Muscle layer of duodenum (tissue), 2 donors: ENCODE measurements at regions not wholly inside any gene's neighbourhood (a gene's known extent, or its start where the extent isn't known, plus 50 kb on each side); places are given as distances from the start of the nearest gene placed in this dataset.
"Not testable (repeated sequence)": the region's sequence is repeated elsewhere in the genome, so short reads cannot be mapped to it uniquely, and the experiment has no call there.

Source experiments
- H3K27ac ChIP-seq: one replicate; pipeline ENCODE4 v1.7.0; 2013; ENCODE audit warnings: mild to moderate bottlenecking, low read length
- H3K27me3 ChIP-seq: one replicate; pipeline ENCODE4 v1.7.0; 2013; ENCODE audit warnings: low read depth, mild to moderate bottlenecking, control low read depth, low read length
- H3K36me3 ChIP-seq, 2 donors: one replicate each; pipeline ENCODE4 v1.7.0; 2013; ENCODE audit warnings: low read length in 2 of 2, control low read depth in 1 of 2, mild to moderate bottlenecking in 1 of 2; ENCODE audit not compliant: insufficient read depth in 2 of 2, control insufficient read depth in 1 of 2
- H3K4me1 ChIP-seq, 2 donors: one replicate each; pipeline ENCODE4 v1.7.0; 2013; ENCODE audit warnings: low read length in 2 of 2, mild to moderate bottlenecking in 2 of 2, control low read depth in 1 of 2, moderate library complexity in 1 of 2; ENCODE audit not compliant: insufficient read depth in 2 of 2, control insufficient read depth in 1 of 2
- H3K4me3 ChIP-seq, 2 donors: one replicate each; pipeline ENCODE4 v1.7.0; 2013; ENCODE audit warnings: low read length in 2 of 2, low read depth in 1 of 2, mild to moderate bottlenecking in 1 of 2
- H3K9me3 ChIP-seq, 2 donors: one replicate each; pipeline ENCODE4 v1.7.0; 2013; ENCODE audit warnings: low read length in 2 of 2, control low read depth in 1 of 2, mild to moderate bottlenecking in 1 of 2; ENCODE audit not compliant: control insufficient read depth in 1 of 2
- donor health status: healthy.

- Histone ChIP-seq H3K27me3 (no peaks in the 10 kb centered on the region), H3K27ac (no peak overlapping the region), H3K9me3 (no peaks in the 10 kb centered on the region), H3K4me1 (no peaks in the 10 kb centered on the region), H3K4me3 (no peak overlapping the region), H3K36me3 (no peaks in the 10 kb centered on the region)
Measured at GRCh38 chr5:62183727-62184126, 122.3 kb upstream of the KIF2A start.

- Histone ChIP-seq H3K4me3 (no peak overlapping the region), H3K4me1 (no peaks in the 10 kb centered on the region), H3K9me3 (no peaks in the 10 kb centered on the region), H3K27ac (no peak overlapping the region), H3K36me3 (no peaks in the 10 kb centered on the region), H3K27me3 (no peaks in the 10 kb centered on the region)
Measured at GRCh38 chr5:62184444-62184843, 121.6 kb upstream of the KIF2A start.

GRCh38 chr5:62190173-62190572 lies 115.8 kb upstream of the KIF2A start:
- H3K4me1 ChIP-seq: no peaks in the 10 kb centered on the region
- H3K27ac ChIP-seq: no peak overlapping the region
- no peak overlapping the region for H3K4me3 ChIP-seq
- no peaks in the 10 kb centered on the region for H3K27me3 ChIP-seq
- no peaks in the 10 kb centered on the region for H3K36me3 ChIP-seq
- H3K9me3 ChIP-seq: peaks cover 0 to 5% of the 10 kb centered on the region in 2 donors

GRCh38 chr5:62190931-62191330 lies 115.1 kb upstream of the KIF2A start:
- Histone ChIP-seq H3K9me3 (peaks cover 0 to 5% of the 10 kb centered on the region in 2 donors), H3K27ac (no peak overlapping the region), H3K4me3 (no peak overlapping the region), H3K27me3 (no peaks in the 10 kb centered on the region), H3K4me1 (no peaks in the 10 kb centered on the region), H3K36me3 (no peaks in the 10 kb centered on the region)

GRCh38 chr5:62192958-62193357 lies 113.0 kb upstream of the KIF2A start:
- Histone ChIP-seq H3K4me3 (no peak overlapping the region), H3K27ac (no peak overlapping the region), H3K27me3 (no peaks in the 10 kb centered on the region), H3K36me3 (no peaks in the 10 kb centered on the region), H3K9me3 (peaks cover 0 to 5% of the 10 kb centered on the region in 2 donors), H3K4me1 (no peaks in the 10 kb centered on the region)

- not testable (repeated sequence) for H3K9me3 ChIP-seq, H3K4me1 ChIP-seq, H3K27me3 ChIP-seq, H3K36me3 ChIP-seq, H3K27ac ChIP-seq, H3K4me3 ChIP-seq
Measured at GRCh38 chr5:62196532-62196931, 109.5 kb upstream of the KIF2A start.

GRCh38 chr5:62197697-62198096 lies 108.3 kb upstream of the KIF2A start:
- Histone ChIP-seq H3K4me3 (no peak overlapping the region), H3K27ac (no peak overlapping the region), H3K9me3 (peaks cover 0 to 5% of the 10 kb centered on the region in 2 donors), H3K27me3 (no peaks in the 10 kb centered on the region), H3K36me3 (no peaks in the 10 kb centered on the region), H3K4me1 (no peaks in the 10 kb centered on the region)

- Histone ChIP-seq H3K4me1 (no peaks in the 10 kb centered on the region), H3K4me3 (no peak overlapping the region), H3K36me3 (no peaks in the 10 kb centered on the region), H3K9me3 (no peaks in the 10 kb centered on the region), H3K27ac (no peak overlapping the region), H3K27me3 (no peaks in the 10 kb centered on the region)
Measured at GRCh38 chr5:62198421-62198820, 107.6 kb upstream of the KIF2A start.

- no peaks in the 10 kb centered on the region for H3K36me3 ChIP-seq
- no peaks in the 10 kb centered on the region for H3K4me1 ChIP-seq
- no peaks in the 10 kb centered on the region for H3K9me3 ChIP-seq
- no peaks in the 10 kb centered on the region for H3K27me3 ChIP-seq
- H3K4me3 ChIP-seq: no peak overlapping the region
- no peak overlapping the region for H3K27ac ChIP-seq
Measured at GRCh38 chr5:62199792-62200716, 106.0 kb upstream of the KIF2A start.

- Histone ChIP-seq H3K36me3 (no peaks in the 10 kb centered on the region), H3K4me1 (no peaks in the 10 kb centered on the region), H3K27me3 (no peaks in the 10 kb centered on the region), H3K4me3 (no peak overlapping the region), H3K9me3 (no peaks in the 10 kb centered on the region), H3K27ac (no peak overlapping the region)
Measured at GRCh38 chr5:62206150-62206829, 99.7 kb upstream of the KIF2A start.

GRCh38 chr5:62208218-62208852 lies 97.7 kb upstream of the KIF2A start:
- H3K27me3 ChIP-seq: no peaks in the 10 kb centered on the region
- no peak overlapping the region for H3K27ac ChIP-seq
- H3K36me3 ChIP-seq: no peaks in the 10 kb centered on the region
- H3K4me3 ChIP-seq: no peak overlapping the region
- no peaks in the 10 kb centered on the region for H3K9me3 ChIP-seq
- no peaks in the 10 kb centered on the region for H3K4me1 ChIP-seq
